IMR-90 (cell line): ENCODE measurements at regions not wholly inside any gene's neighbourhood (a gene's known extent, or its start where the extent isn't known, plus 50 kb on each side); places are given as distances from the start of the nearest gene placed in this dataset.

Source experiments
- ATAC-seq: fragments of 200-7000 bp; cut with Tn5 transposase; 2 replicates; pipeline ENCODE4 v1.9.1; 2020; ENCODE audit warnings: low read depth, mild to moderate bottlenecking, moderate library complexity
- BruUV-seq: library from RNA; stranded (reverse); fragments of 400-500 nt; replicated peaks from 2 replicates; lab custom pipeline; 2021; lab: Mats Ljungman, UMichigan
- CTCF ChIA-PET: fragments of 300-600 bp; formaldehyde crosslinking; extraction: SDS; loops from one replicate; lab custom pipeline; 2021; ENCODE audit warnings: antibody characterized with exemption; lab: Yijun Ruan, JAX
- POLR2A ChIA-PET: fragments of 300-600 bp; sonication (Branson Sonifier 250); formaldehyde crosslinking; loops from one replicate; lab custom pipeline; 2022; ENCODE audit warnings: antibody characterized with exemption; ENCODE audit not compliant: unreplicated experiment; lab: Charles Lee
- DNase-seq: peaks from one replicate; pipeline ENCODE4 v3.0.0; 2013
- H2AFZ ChIP-seq: replicated peaks from 2 replicates; pipeline ENCODE3; 2013; ENCODE audit warnings: low read length, mild to moderate bottlenecking; ENCODE audit not compliant: poor library complexity
- H2AK5ac ChIP-seq: 2 replicates; pipeline ENCODE4 v1.6.1; 2013; ENCODE audit warnings: low read depth, low read length, inconsistent platforms
- H2AK9ac ChIP-seq: replicated peaks from 2 replicates; pipeline ENCODE3; 2013; ENCODE audit warnings: mild to moderate bottlenecking, low read depth, low read length, moderate library complexity; ENCODE audit not compliant: poor library complexity
- H2BK120ac ChIP-seq: 2 replicates; pipeline ENCODE4 v1.6.1; 2013; ENCODE audit warnings: low read depth, low read length, inconsistent platforms
- H2BK15ac ChIP-seq: 3 replicates; pipeline ENCODE4 v1.6.1; 2013; ENCODE audit warnings: low read depth, low read length, inconsistent platforms
- H2BK20ac ChIP-seq: 2 replicates; pipeline ENCODE4 v1.6.1; 2013; ENCODE audit warnings: low read depth, mild to moderate bottlenecking, inconsistent platforms, low read length, moderate library complexity
- H2BK5ac ChIP-seq: 2 replicates; pipeline ENCODE4 v1.6.1; 2013; ENCODE audit warnings: mild to moderate bottlenecking, low read depth, low read length, inconsistent platforms; ENCODE audit not compliant: poor library complexity, severe bottlenecking
- H3K14ac ChIP-seq: replicated peaks from 2 replicates; pipeline ENCODE4 v1.6.1; 2013; ENCODE audit warnings: low read depth, low read length, inconsistent platforms
- H3K18ac ChIP-seq: 2 replicates; pipeline ENCODE4 v1.6.1; 2013; ENCODE audit warnings: low read depth, low read length, control low read depth
- H3K23ac ChIP-seq: 2 replicates; pipeline ENCODE4 v1.6.1; 2013; ENCODE audit warnings: low read depth, low read length, inconsistent platforms
- H3K27ac ChIP-seq: 2 replicates; pipeline ENCODE4 v1.5.1; 2013; ENCODE audit warnings: mild to moderate bottlenecking, control low read depth, low read length; ENCODE audit not compliant: insufficient read depth
- H3K27me3 ChIP-seq: 2 replicates; pipeline ENCODE4 v1.6.1; 2013; ENCODE audit warnings: low read length; ENCODE audit not compliant: control insufficient read depth, insufficient read depth
- H3K36me3 ChIP-seq: 2 replicates; pipeline ENCODE4 v1.6.1; 2013; ENCODE audit warnings: low read length, mixed read lengths; ENCODE audit not compliant: control insufficient read depth, insufficient read depth
- H3K4ac ChIP-seq: 2 replicates; pipeline ENCODE4 v1.6.1; 2013; ENCODE audit warnings: low read depth, low read length, inconsistent platforms
- H3K4me1 ChIP-seq: 2 replicates; pipeline ENCODE4 v1.6.1; 2013; ENCODE audit warnings: low read length, mixed read lengths; ENCODE audit not compliant: control insufficient read depth, insufficient read depth
- H3K4me2 ChIP-seq: 2 replicates; pipeline ENCODE4 v1.6.1; 2013; ENCODE audit warnings: low read depth, mild to moderate bottlenecking, control low read depth, low read length, moderate library complexity
- H3K4me3 ChIP-seq: 2 replicates; pipeline ENCODE4 v1.5.1; 2013; ENCODE audit warnings: low read depth, mild to moderate bottlenecking, control low read depth, low read length, moderate library complexity; ENCODE audit not compliant: insufficient read depth
- H3K56ac ChIP-seq: 2 replicates; pipeline ENCODE4 v1.6.1; 2013; ENCODE audit warnings: low read length, inconsistent platforms; ENCODE audit not compliant: insufficient read depth; ENCODE audit errors: extremely low read depth
- H3K79me1 ChIP-seq, 2 experiments: 2 replicates each; pipeline ENCODE4 v1.6.1; 2013; ENCODE audit warnings: low read length in 2 of 2, inconsistent platforms in 1 of 2, low read depth in 1 of 2
- H3K9ac ChIP-seq: 2 replicates; pipeline ENCODE4 v1.6.1; 2013; ENCODE audit warnings: low read depth, low read length, control low read depth
- H3K9me1 ChIP-seq: 2 replicates; pipeline ENCODE4 v1.6.1; 2013; ENCODE audit warnings: low read length, inconsistent platforms; ENCODE audit not compliant: insufficient read depth
- H3K9me3 ChIP-seq: 2 replicates; pipeline ENCODE4 v1.6.1; 2013; ENCODE audit warnings: low read length; ENCODE audit not compliant: control insufficient read depth, insufficient read depth
- H4K20me1 ChIP-seq: 2 replicates; pipeline ENCODE4 v1.6.1; 2013; ENCODE audit warnings: low read length, inconsistent platforms; ENCODE audit not compliant: insufficient read depth
- H4K5ac ChIP-seq: 2 replicates; pipeline ENCODE4 v1.6.1; 2013; ENCODE audit warnings: mild to moderate bottlenecking, low read depth, low read length, control low read depth
- H4K8ac ChIP-seq, 2 experiments: 2 replicates each; pipeline ENCODE4 v1.6.1; 2013; ENCODE audit warnings: low read depth in 2 of 2, low read length in 2 of 2, control low read depth in 1 of 2, inconsistent platforms in 1 of 2
- H4K91ac ChIP-seq: 2 replicates; pipeline ENCODE4 v1.6.1; 2013; ENCODE audit warnings: low read depth, low read length, inconsistent platforms; ENCODE audit not compliant: insufficient read depth
- BHLHE40 ChIP-seq: fragments of 150-350 bp; IDR thresholded peaks from 2 replicates; pipeline ENCODE4 v1.6.1; 2016; ENCODE audit warnings: mild to moderate bottlenecking, low read depth, low read length
- CEBPB ChIP-seq: IDR thresholded peaks from 2 replicates; pipeline ENCODE4 v1.6.1; 2012; ENCODE audit warnings: low read depth, low read length, improper control_type of control experiment
- CHD1 ChIP-seq: IDR thresholded peaks from 2 replicates; pipeline ENCODE4 v1.6.1; 2012; ENCODE audit warnings: low read depth, low read length, improper control_type of control experiment
- CTCF ChIP-seq: conservative IDR thresholded peaks from 2 replicates; pipeline ENCODE4 v1.5.1; 2012; ENCODE audit warnings: mild to moderate bottlenecking, low read depth, low read length, improper control_type of control experiment
- ELK1 ChIP-seq: fragments of 150-350 bp; IDR thresholded peaks from 2 replicates; pipeline ENCODE4 v1.6.1; 2016; ENCODE audit warnings: low read depth, mild to moderate bottlenecking, low read length, moderate library complexity, borderline replicate concordance
- FOS ChIP-seq: fragments of 150-350 bp; IDR thresholded peaks from 2 replicates; pipeline ENCODE4 v1.6.1; 2016; ENCODE audit warnings: low read depth, low read length
- MAFK ChIP-seq: IDR thresholded peaks from 2 replicates; pipeline ENCODE4 v1.6.1; 2012; ENCODE audit warnings: low read depth, low read length, improper control_type of control experiment
- MAZ ChIP-seq: IDR thresholded peaks from 2 replicates; pipeline ENCODE4 v1.6.1; 2012; ENCODE audit warnings: low read depth, mild to moderate bottlenecking, low read length, improper control_type of control experiment, moderate library complexity, borderline replicate concordance
- MXI1 ChIP-seq: IDR thresholded peaks from 2 replicates; pipeline ENCODE4 v1.6.1; 2012; ENCODE audit warnings: low read depth, mild to moderate bottlenecking, low read length, moderate library complexity, borderline replicate concordance
- NFE2L2 ChIP-seq: fragments of 150-350 bp; IDR thresholded peaks from 2 replicates; pipeline ENCODE4 v1.6.1; 2016; ENCODE audit warnings: low read depth, mild to moderate bottlenecking, low read length
- POLR2A ChIP-seq: IDR thresholded peaks from 2 replicates; pipeline ENCODE4 v1.6.1; 2012; ENCODE audit warnings: mild to moderate bottlenecking, low read depth, low read length
- RAD21 ChIP-seq: IDR thresholded peaks from 2 replicates; pipeline ENCODE4 v1.6.1; 2012; ENCODE audit warnings: low read length, improper control_type of control experiment
- RCOR1 ChIP-seq: IDR thresholded peaks from 2 replicates; pipeline ENCODE4 v1.6.1; 2012; ENCODE audit warnings: mild to moderate bottlenecking, low read length, improper control_type of control experiment; ENCODE audit not compliant: insufficient replicate concordance
- RFX5 ChIP-seq: IDR thresholded peaks from 2 replicates; pipeline ENCODE4 v1.8.0; 2012; ENCODE audit warnings: low read depth, mild to moderate bottlenecking, low read length, moderate library complexity
- SMC3 ChIP-seq: fragments of 150-350 bp; IDR thresholded peaks from 2 replicates; pipeline ENCODE4 v1.6.1; 2016; ENCODE audit warnings: low read depth, mild to moderate bottlenecking, antibody characterized with exemption, low read length, moderate library complexity
- USF2 ChIP-seq: fragments of 150-350 bp; IDR thresholded peaks from 2 replicates; pipeline ENCODE4 v1.6.1; 2017; ENCODE audit warnings: mild to moderate bottlenecking, antibody characterized with exemption, low read length, low read depth
- WGBS, 2 experiments: methylation state at CpG; one replicate each; pipeline versions ENCODE4 v1.1.5 to v1.1.7; 2013; ENCODE audit warnings: missing lambda C conversion rate in 2 of 2; ENCODE audit not compliant: insufficient read length in 1 of 2; ENCODE audit errors: extremely low coverage in 2 of 2; 5-methylcytosine and 5-hydroxymethylcytosine counted together
- dilution Hi-C: fragments of 300-500 bp; cut with HindIII; formaldehyde crosslinking; loops from one replicate; pipeline ENCODE4 v1.14.3; 2018; ENCODE audit warnings: low sequenced_read_pairs; ENCODE audit not compliant: unreplicated experiment
- in situ Hi-C: fragments of 300-500 bp; cut with MboI; formaldehyde crosslinking; loops from 3 replicates; pipeline ENCODE4 v1.14.3; 2019; ENCODE audit warnings: low sequenced_read_pairs, inconsistent platforms, mixed read lengths
- intact Hi-C: fragments of 100-400 bp; cut with micrococcal nuclease; formaldehyde crosslinking; loops from 2 replicates; pipeline ENCODE4 v1.10.0; 2022

GRCh38 chr11:69219991-69220390 lies 64.3 kb downstream of the SMIM38 start:
- Histone ChIP-seq H3K18ac (no peak overlapping the region), H3K79me1 (no peaks in the 10 kb centered on the region), H3K4ac (no peak overlapping the region), H2BK5ac (no peak overlapping the region), H3K27ac (no peak overlapping the region), H2AK5ac (no peak overlapping the region), H3K9me1 (peaks cover 6% of the 10 kb centered on the region; the same call in 1 of the 2 replicates), H2AFZ (no peak overlapping the region), H3K36me3 (no peaks in the 10 kb centered on the region), H3K14ac (no peak overlapping the region), H3K9ac (no peak overlapping the region), H2BK15ac (no peak overlapping the region), H3K9me3 (no peaks in the 10 kb centered on the region), H2BK120ac (no peak overlapping the region), H3K4me2 (no peak overlapping the region), H3K4me3 (no peak overlapping the region), H4K5ac (no peak overlapping the region), H2BK20ac (no peak overlapping the region), H4K20me1 (0 out of 2 replicates have a peak, but pooled peaks cover 5% of the 10 kb centered on the region), H3K27me3 (peaks cover 5% of the 10 kb centered on the region; the same call in 1 of the 2 replicates), H2AK9ac (no peak overlapping the region), H3K56ac (no peak overlapping the region), H4K91ac (no peak overlapping the region), H3K23ac (no peak overlapping the region), H3K4me1 (peaks cover 15% of the 10 kb centered on the region), H4K8ac (no peak overlapping the region)
- in situ Hi-C loops (no loop called here), intact Hi-C loops (no loop called here), dilution Hi-C loops (no loop called here)
- ChIA-PET POLR2A (no interaction called here), CTCF (no interaction called here)
- TF ChIP-seq POLR2A (no peak), CTCF (no peak), SMC3 (no peak), ELK1 (no peak), CEBPB (no peak), RCOR1 (no peak), BHLHE40 (no peak), MAZ (no peak), MXI1 (no peak), USF2 (no peak), RFX5 (no peak), MAFK (no peak), RAD21 (no peak), FOS (no peak), NFE2L2 (no peak), CHD1 (no peak)
- BruUV-seq: no TSS peak
- DNase-seq (no peak), ATAC-seq (no peak)
- WGBS, 2 experiments: no CpG with 5 or more reads among the region's 11 CpGs
